ENCODE measurements at regions not wholly inside any gene's neighbourhood (a gene's known extent, or its start where the extent isn't known, plus 50 kb on each side); places are given as distances from the start of the nearest gene placed in this dataset.

DNA sequence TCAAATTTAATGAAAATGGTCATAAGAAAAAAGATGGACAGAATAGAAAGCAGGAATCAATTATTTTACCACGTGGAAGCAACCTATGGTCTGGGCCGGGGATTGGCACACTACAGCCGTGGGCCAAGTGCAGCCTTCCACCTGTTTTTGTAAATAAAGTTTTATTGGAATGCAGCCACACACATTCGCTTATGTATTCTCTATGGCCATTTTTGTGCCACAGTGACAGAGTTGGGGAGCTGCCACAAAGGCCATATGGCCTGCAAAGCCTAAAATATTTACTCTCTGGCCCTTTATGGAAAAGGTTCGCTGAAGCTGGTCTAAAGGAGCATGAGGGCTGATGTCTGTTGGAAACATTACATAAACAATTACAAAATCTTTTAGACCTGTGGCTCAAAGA is 144.8 kb downstream of the TMCO5A start:
- WGBS, 2 experiments (ENCODE audit: extremely low coverage in 2 of 2, insufficient read length in 1 of 2) = 80% methylated on average over 1 of the region's 5 CpGs; no CpG with 5 or more reads in 1 of the 2 experiments

More for the DNA sequence above, 144.8 kb downstream of the TMCO5A start:
- Histone ChIP-seq H3K9ac (ENCODE audit: low read depth, low read length) (no peak overlapping the region), H3K14ac (replicated peaks; ENCODE audit: low read depth, low read length) (no peak overlapping the region), H3K4me3 (ENCODE audit: insufficient read depth, low read depth, low read length) (no peak overlapping the region), H3K18ac (ENCODE audit: low read depth, low read length) (no peak overlapping the region), H4K20me1 (ENCODE audit: insufficient read depth, low read length) (no peaks in the 10 kb centered on the region), H3K27ac (ENCODE audit: insufficient read depth, low read length) (no peak overlapping the region), H2BK20ac (ENCODE audit: low read depth, low read length) (no peak overlapping the region), H3K79me1 (ENCODE audit: low read depth in 1 of 2, low read length in 2 of 2) (no peaks in the 10 kb centered on the region), H3K4ac (ENCODE audit: low read depth, low read length) (no peak overlapping the region), H3K9me1 (ENCODE audit: insufficient read depth, low read length) (no peaks in the 10 kb centered on the region), H3K56ac (ENCODE audit: extremely low read depth, insufficient read depth, low read length) (no peak overlapping the region), H3K23ac (ENCODE audit: low read depth, low read length) (no peak overlapping the region), H2AK9ac (replicated peaks; ENCODE audit: low read depth, low read length, poor library complexity) (no peak overlapping the region), H3K4me2 (ENCODE audit: low read depth, low read length) (no peak overlapping the region), H2AK5ac (ENCODE audit: low read depth, low read length) (no peak overlapping the region), H4K91ac (ENCODE audit: insufficient read depth, low read depth, low read length) (no peak overlapping the region), H4K8ac (ENCODE audit: low read depth in 2 of 2, low read length in 2 of 2) (no peak overlapping the region), H3K36me3 (ENCODE audit: control insufficient read depth, insufficient read depth, low read length) (no peaks in the 10 kb centered on the region), H3K4me1 (ENCODE audit: control insufficient read depth, insufficient read depth, low read length) (no peaks in the 10 kb centered on the region; the same call in 1 of the 2 replicates), H2AFZ (replicated peaks; ENCODE audit: low read length, poor library complexity) (no peak overlapping the region), H2BK15ac (ENCODE audit: low read depth, low read length) (no peak overlapping the region), H2BK120ac (ENCODE audit: low read depth, low read length) (no peak overlapping the region), H4K5ac (ENCODE audit: low read depth, low read length) (no peak overlapping the region), H3K27me3 (ENCODE audit: control insufficient read depth, insufficient read depth, low read length) (no peaks in the 10 kb centered on the region), H2BK5ac (ENCODE audit: low read depth, low read length, poor library complexity, severe bottlenecking) (no peak overlapping the region), H3K9me3 (ENCODE audit: control insufficient read depth, insufficient read depth, low read length) (no peaks in the 10 kb centered on the region)
- BruUV-seq (replicated peaks) = no TSS peak
- DNase-seq (no peak), ATAC-seq (ENCODE audit: low read depth) (no peak)
- in situ Hi-C loops (cut with MboI; ENCODE audit: low sequenced_read_pairs) (no loop called here), intact Hi-C loops (cut with micrococcal nuclease) (no loop called here), dilution Hi-C loops (cut with HindIII; ENCODE audit: low sequenced_read_pairs, unreplicated experiment) (no loop called here)
- ChIA-PET CTCF (interaction anchor here (0.6 to 1.0 kb wide), 2 partner anchors 10 to 27 kb away, joined by 3 read pairs; no protein-coding TSS in a partner anchor), POLR2A (ENCODE audit: unreplicated experiment) (no interaction called here)
- TF ChIP-seq RCOR1 (IDR thresholded peaks at IDR 0.05; ENCODE audit: insufficient replicate concordance, low read length) (no peak), POLR2A (IDR thresholded peaks at IDR 0.05; ENCODE audit: low read depth, low read length) (no peak)
- TF ChIP-seq, protein P1, sequence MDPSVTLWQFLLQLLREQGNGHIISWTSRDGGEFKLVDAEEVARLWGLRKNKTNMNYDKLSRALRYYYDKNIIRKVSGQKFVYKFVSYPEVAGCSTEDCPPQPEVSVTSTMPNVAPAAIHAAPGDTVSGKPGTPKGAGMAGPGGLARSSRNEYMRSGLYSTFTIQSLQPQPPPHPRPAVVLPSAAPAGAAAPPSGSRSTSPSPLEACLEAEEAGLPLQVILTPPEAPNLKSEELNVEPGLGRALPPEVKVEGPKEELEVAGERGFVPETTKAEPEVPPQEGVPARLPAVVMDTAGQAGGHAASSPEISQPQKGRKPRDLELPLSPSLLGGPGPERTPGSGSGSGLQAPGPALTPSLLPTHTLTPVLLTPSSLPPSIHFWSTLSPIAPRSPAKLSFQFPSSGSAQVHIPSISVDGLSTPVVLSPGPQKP (IDR thresholded peaks at IDR 0.05; ENCODE audit: borderline replicate concordance, low read depth, low read length) = no peak

All from IMR-90 (cell line).